ENCODE measurements at regions not wholly inside any gene's neighbourhood (a gene's known extent, or its start where the extent isn't known, plus 50 kb on each side); places are given as distances from the start of the nearest gene placed in this dataset.

DNA sequence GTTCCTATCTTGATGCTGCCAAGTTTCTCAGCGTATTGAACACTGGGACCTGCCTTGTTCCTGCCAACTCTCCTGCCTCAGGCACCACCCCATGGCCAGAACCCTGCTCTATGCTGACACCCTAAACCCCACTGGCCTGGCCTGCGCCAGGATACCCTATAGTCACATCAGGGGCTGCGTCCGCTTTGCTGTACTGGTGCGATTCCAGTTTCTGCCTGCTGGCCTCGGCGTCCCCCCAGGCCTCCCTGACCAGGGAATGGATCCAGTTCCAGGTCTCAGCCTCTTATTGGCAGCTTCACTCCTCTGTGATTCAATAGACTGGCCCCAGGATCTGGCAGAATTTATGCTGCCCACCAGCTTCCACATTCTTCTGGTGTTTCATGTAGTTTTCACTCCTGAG is 55.0 kb downstream of the GPR6 start:
- DNase-seq: no peak

- DNase-seq: no peak
Observed at GRCh38 chr6:110033749-110034666, 55.9 kb downstream of the GPR6 start.

DNA sequence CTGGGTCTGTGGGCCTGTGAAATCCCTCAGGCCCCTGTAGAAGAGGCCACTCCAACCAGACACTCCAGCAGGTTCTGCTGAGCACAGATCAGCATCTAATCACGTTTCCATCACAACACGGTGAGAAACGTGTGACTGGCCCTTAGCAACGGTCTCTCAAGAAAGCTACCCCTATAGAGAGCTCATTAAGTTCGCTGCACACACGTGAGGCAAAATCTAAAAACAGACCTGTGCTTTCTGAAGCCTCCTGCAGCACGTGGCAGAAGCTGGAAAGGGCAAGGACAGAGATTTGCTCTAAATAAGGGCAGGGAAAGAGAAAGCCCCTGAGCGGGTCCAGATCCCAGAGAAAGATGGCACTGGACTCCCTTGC is 56.5 kb downstream of the GPR6 start:
- DNase-seq: no peak

GRCh38 chr6:110035321-110035720 is 57.2 kb downstream of the GPR6 start:
- no peak for DNase-seq

- DNase-seq: no peak
Observed at GRCh38 chr6:110036408-110037302, 58.5 kb downstream of the GPR6 start.

DNA sequence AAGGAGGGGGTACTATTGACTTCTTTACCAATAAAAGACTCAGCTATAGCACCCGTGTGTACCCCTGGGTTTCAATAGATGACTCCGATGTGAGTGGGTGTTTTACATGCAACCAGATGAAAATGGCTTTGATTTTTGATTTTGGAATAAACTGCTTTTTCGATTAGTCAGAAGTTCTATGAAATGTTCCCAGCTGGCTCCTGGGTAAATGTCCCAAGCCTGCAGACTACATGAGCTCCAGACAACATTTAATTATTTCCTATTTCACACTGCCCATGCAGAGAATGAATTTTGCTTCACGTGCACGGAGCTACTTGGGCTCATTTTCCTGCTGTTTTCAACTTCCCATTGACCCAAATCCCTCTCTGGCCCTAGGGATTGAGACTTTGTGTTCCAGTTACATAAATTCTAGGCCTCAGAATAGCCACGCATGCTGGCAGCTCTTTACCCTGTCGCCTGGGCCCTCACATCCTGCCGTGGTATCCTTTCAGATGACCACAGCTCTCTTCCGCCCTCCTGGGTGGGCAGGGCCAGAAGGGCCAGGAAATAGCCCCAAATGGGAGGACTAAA is 59.7 kb downstream of the GPR6 start:
- DNase-seq: no peak

GRCh38 chr6:110039364-110039980 is 61.4 kb downstream of the GPR6 start:
- peak; percentile 89 for DNase-seq

DNA sequence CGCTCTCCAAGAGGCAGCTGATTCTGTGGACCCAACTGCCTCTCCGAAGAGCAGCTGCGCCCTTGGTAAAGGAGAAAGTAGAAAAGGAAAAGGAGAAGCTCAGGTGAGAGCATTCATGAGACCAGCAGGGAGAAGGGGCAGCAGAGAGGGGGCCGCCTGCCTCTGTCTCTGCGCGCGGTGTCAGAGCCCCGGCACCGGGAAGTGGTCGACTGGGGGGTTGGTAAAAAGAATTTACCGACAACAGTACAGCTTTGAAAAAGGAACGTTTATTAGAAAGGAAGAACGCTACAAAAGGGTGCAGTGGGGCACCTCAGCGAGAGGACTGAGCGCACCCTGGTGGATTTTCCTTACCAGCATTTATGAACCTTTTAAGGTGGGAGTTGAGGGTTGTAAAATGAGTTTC is 61.9 kb downstream of the GPR6 start:
- DNase-seq: peak; percentile 34

DNA sequence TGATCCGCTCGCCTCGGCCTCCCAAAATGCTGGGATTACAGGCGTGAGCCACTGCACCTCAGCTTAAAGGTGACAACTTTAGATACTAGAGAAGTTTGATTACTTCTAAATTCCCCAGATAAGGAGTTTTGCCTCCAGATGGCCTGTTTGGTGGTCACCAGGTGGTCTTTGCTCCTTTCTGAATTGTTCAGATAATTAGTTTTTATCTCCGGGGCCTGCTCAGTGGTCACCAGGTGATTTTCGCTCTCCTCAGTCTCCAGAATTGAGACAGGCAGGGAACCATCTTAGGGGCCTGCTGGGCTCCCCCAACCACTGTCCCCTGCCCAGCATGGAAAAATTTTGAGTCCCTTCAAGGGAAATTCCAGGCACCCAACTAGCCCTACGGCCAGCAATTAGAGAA is 62.6 kb downstream of the GPR6 start:
- DNase-seq: no peak

- no peak for DNase-seq
Observed at GRCh38 chr6:110041126-110041525, 63.0 kb downstream of the GPR6 start.

DNA sequence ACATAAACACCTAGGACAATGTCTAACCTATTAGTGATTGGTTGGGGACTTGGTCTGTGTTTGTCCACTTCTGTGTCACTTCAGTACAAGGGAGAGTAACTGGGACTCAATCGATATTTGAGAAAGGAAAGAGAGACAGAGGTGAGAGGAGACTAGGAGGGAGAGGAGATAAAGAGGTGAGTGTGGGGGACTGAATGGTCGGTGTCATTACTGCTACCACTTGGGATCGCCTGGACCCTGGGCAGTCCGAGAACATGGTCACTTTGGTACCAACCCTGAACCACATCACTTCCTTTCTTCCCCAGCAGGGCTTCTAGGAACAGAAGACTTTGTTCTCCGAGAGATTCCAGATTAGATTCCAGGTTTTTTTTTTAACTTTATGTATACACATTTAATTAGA is 63.7 kb downstream of the GPR6 start:
- DNase-seq: no peak

- DNase-seq: no peak
Observed at GRCh38 chr6:110042670-110043296, 64.7 kb downstream of the GPR6 start.

GRCh38 chr6:110043366-110043994 is 65.4 kb downstream of the GPR6 start:
- DNase-seq: no peak

GRCh38 chr6:110044096-110044495 is 66.0 kb downstream of the GPR6 start:
- DNase-seq: no peak

DNA sequence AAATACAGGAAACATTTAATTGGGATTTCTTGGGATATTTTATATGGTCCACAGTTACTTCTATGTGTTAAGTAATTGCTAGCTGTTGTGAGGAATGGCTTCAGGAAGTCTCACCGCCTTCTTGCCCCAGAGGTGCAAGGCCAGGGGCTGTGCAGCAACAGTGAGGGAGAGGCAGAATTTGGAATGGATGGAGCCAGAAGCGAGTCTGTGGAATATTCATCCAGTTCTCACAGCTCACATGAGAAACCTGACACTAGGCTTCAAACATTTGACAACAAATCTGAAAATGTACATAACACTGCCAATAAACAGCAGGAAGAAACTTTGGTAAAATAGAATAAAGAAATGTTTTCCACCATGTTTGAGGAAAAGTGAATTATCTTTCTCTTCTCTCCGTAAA is 66.5 kb downstream of the GPR6 start:
- DNase-seq: no peak

GRCh38 chr6:110048221-110048875 is 70.2 kb downstream of the GPR6 start:
- no peak for DNase-seq

DNA sequence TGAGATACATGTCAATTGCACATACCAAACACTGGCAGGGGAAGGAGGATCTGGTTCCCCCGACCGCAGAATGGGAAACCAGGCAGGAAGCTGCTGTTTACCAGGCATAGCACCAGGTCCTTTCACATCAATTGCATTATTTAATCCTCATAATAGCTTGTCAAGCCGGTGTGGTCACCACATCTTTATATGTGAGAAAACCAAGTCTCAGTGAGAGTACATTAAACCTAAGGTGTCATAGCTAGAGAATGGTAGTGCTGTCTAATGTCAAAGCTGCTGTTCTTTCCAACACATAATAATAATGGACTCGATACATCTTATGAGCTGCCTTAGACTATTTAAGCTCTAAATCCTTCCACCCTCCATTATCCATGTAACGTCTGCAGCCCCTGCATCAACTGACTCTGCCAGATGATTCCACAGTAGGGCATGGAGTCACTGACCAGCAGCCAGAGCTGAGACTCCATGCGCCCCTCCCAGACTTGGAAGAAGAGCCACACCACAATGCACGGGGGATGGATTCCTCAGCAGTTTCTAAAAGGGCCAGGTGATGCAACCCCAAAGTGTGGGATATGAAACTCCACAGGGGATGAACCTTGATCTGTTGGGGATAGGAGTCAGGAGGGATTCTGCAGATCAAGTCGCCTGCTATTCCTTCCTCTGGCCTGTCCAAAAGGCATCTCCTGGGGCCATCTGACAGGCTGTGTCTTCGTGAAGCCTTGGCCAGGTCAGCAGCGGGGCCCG is 71.8 kb downstream of the GPR6 start:
- DNase-seq: no peak

All from activated CD4-positive, alpha-beta T cell treated with anti-CD3 and anti-CD28 coated beads, Interleukin-10, Interleukin-2, amounts not matched to agents 100 ng/mL and 50 ng/mL, durations not matched to agents 16 hours and 8 hours (primary cell).